ENCODE measurements at regions not wholly inside any gene's neighbourhood (a gene's known extent, or its start where the extent isn't known, plus 50 kb on each side); places are given as distances from the start of the nearest gene placed in this dataset.

DNA sequence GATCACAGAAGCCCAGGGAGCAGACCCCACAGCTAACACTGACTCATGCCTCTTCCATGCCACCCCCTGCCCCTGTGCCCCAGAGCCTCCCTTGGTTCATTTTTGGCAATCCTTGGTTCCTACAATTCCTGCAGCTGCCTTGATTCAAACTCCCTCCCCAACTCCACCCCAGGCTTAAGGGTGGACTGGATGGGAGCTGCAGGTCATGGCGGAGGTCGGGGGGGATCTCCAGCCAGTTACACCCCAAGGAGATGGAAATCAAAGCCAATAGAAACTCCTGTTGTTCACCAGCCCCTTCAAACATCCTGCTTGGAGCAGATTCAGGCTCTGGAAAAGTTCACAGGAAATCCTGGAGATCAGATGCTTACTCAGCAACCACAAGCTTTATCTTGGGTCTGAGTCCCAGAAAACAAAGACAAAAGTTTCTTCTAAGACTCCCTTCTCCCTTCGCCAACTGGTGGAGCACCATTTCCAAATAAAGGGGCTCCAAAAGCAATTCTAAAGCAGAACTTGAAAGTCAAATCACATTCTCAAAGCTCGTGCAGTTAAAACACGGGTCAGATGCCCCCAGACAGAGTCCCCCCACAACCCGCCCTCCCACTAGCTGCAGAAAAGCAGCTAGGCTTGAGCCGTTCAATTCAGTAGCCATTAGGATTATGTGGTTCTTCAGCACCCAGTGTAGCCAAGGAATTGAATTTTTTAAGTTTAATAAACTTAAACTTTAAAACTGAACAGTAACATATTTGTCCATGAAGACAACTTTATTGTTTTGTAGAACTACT is 149.5 kb downstream of the ANKRD60 start:
- Histone ChIP-seq H3K9ac (replicated peaks in 1 of 4; ENCODE audit: extremely low read depth in 1 of 4, low read depth in 3 of 4, low read length in 3 of 4) (no peak overlapping the region), H4K5ac (ENCODE audit: insufficient read length, low read depth, low read length) (no peak overlapping the region), H3K79me2 (ENCODE audit: control insufficient read depth in 1 of 2, insufficient read depth in 2 of 2, low read length in 2 of 2) (no peaks in the 10 kb centered on the region), H3K9me3 (ENCODE audit: insufficient read depth in 2 of 2, low read depth in 1 of 2, low read length in 1 of 2) (0 out of 4 replicates have a peak, but pooled peaks cover 0 to 2% of the 10 kb centered on the region in 2 experiments), H2BK5ac (ENCODE audit: low read depth, low read length) (no peak overlapping the region), H3K14ac (ENCODE audit: insufficient read length) (no peak overlapping the region), H2BK20ac (ENCODE audit: low read length) (no peak overlapping the region), H3K4me1 (replicated peaks in 1 of 4; ENCODE audit: control insufficient read depth in 3 of 4, insufficient read depth in 4 of 4, low read length in 3 of 4) (no peaks in the 10 kb centered on the region; a peak in 1 of 7 replicates), H3K56ac (replicated peaks; ENCODE audit: insufficient read length, low read depth, low read length) (no peak overlapping the region), H4K8ac (ENCODE audit: extremely low read depth, insufficient read depth, low read length) (no peak overlapping the region), H2AFZ (ENCODE audit: low read length) (no peak overlapping the region), H2BK15ac (ENCODE audit: low read length) (no peak overlapping the region), H3K4me2 (ENCODE audit: insufficient read depth in 1 of 2, low read depth in 2 of 2, low read length in 2 of 2) (no peak overlapping the region), H3K23me2 (ENCODE audit: low read depth, low read length) (no peaks in the 10 kb centered on the region), H3K79me1 (ENCODE audit: low read depth, low read length) (no peaks in the 10 kb centered on the region), H3K27ac (ENCODE audit: low read depth, low read length) (no peak overlapping the region), H3K18ac (ENCODE audit: extremely low read depth, low read length) (no peak overlapping the region), H3K4me3 (ENCODE audit: extremely low read depth in 1 of 4, insufficient read depth in 2 of 4, low read depth in 3 of 4, low read length in 4 of 4) (no peak overlapping the region), H2BK120ac (replicated peaks; ENCODE audit: low read depth, low read length) (no peak overlapping the region), H3K23ac (ENCODE audit: insufficient read length) (no peak overlapping the region), H4K91ac (replicated peaks; ENCODE audit: insufficient read length, low read length) (no peak overlapping the region), H4K20me1 (replicated peaks in 1 of 2; ENCODE audit: control insufficient read depth in 1 of 2, insufficient read depth in 2 of 2, low read length in 2 of 2) (no peaks in the 10 kb centered on the region), H3K36me3 (ENCODE audit: control insufficient read depth in 2 of 4, insufficient read depth in 4 of 4, low read length in 3 of 4) (no peaks in the 10 kb centered on the region), H2BK12ac (ENCODE audit: low read depth, low read length) (no peak overlapping the region), H3K4ac (replicated peaks; ENCODE audit: insufficient read length, low read depth, low read length) (no peak overlapping the region), H2AK5ac (ENCODE audit: low read depth, low read length) (no peak overlapping the region), H3K27me3 (replicated peaks in 1 of 4; ENCODE audit: control insufficient read depth in 3 of 4, extremely low read depth in 1 of 4, insufficient read depth in 3 of 4, low read length in 3 of 4) (no peaks in the 10 kb centered on the region)
- WGBS, 2 experiments (ENCODE audit: extremely low coverage in 1 of 2, insufficient coverage in 1 of 2, insufficient read length in 1 of 2, insufficient replicate concordance in 2 of 2, low coverage in 1 of 2, low lambda C conversion rate in 2 of 2, missing lambda C conversion rate in 1 of 2): 93% methylated on average over 7 of the region's 7 CpGs; no CpG with 5 or more reads in 1 of the 2 experiments
- ChIA-PET CTCF (ENCODE audit: partially characterized antibody) (interaction anchor here (0.6 to 1.7 kb wide), 6 partner anchors 8 to 456 kb away, joined by 3 to 6 read pairs (median 4); no protein-coding TSS in a partner anchor), POLR2A (ENCODE audit: partially characterized antibody) (interaction anchor here (1.2 kb wide), 1 partner anchor 55 kb away, joined by 3 read pairs; no protein-coding TSS in a partner anchor)
- DNase-seq (ENCODE audit: low read depth in 1 of 2, low spot score in 2 of 2): peak in 1 of 2 experiments; percentile 22
- FAIRE-seq: no peak
- TF ChIP-seq CREB1 (IDR thresholded peaks at IDR 0.05) (no peak), BRCA1 (IDR thresholded peaks at IDR 0.05; ENCODE audit: low read depth, low read length) (no peak), RNF2 (IDR thresholded peaks at IDR 0.05; ENCODE audit: borderline replicate concordance, low read depth, low read length, missing control alignments, poor library complexity, severe bottlenecking) (no peak), KDM5A (IDR thresholded peaks at IDR 0.05; ENCODE audit: low read length) (no peak), GABPA (IDR thresholded peaks at IDR 0.05; ENCODE audit: borderline replicate concordance, insufficient read depth, low read length) (no peak), EP300 (IDR thresholded peaks at IDR 0.05; ENCODE audit: borderline replicate concordance in 1 of 2, low read depth in 2 of 2, low read length in 2 of 2) (no peak), SP1 (IDR thresholded peaks at IDR 0.05; ENCODE audit: low read depth, low read length) (no peak), EGR1 (IDR thresholded peaks at IDR 0.05; ENCODE audit: borderline replicate concordance, low read depth, low read length) (no peak), SP2 (IDR thresholded peaks at IDR 0.05; ENCODE audit: low read length) (no peak), FOSL1 (IDR thresholded peaks at IDR 0.05; ENCODE audit: insufficient read depth, low read depth, low read length) (no peak)
- TF ChIP-seq, protein P1, sequence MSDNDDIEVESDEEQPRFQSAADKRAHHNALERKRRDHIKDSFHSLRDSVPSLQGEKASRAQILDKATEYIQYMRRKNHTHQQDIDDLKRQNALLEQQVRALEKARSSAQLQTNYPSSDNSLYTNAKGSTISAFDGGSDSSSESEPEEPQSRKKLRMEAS (IDR thresholded peaks at IDR 0.05): no peak

All from H1 (cell line).